Heart left ventricle (tissue), 16 donors: ENCODE measurements at regions not wholly inside any gene's neighbourhood (a gene's known extent, or its start where the extent isn't known, plus 50 kb on each side); places are given as distances from the start of the nearest gene placed in this dataset.

ENCODE experiments used
- ATAC-seq, 4 donors: fragments of 200-7000 bp; cut with Tn5 transposase; one replicate each; pipeline ENCODE4 v1.9.1; 2020 to 2022; ENCODE audit warnings: moderate library complexity in 4 of 4, mild to moderate bottlenecking in 3 of 4, moderate number of reproducible peaks in 1 of 4
- DNase-seq, 5 donors: peaks; one replicate each; pipeline ENCODE4 v3.0.0-alpha.2; 2020
- H3K27ac ChIP-seq, 12 donors: fragments of 200-600 bp; sonication (generic) in 4 of 12; one replicate each; pipeline versions ENCODE4 v1.5.0 to v1.8.0; 2016 to 2022; ENCODE audit warnings: mild to moderate bottlenecking in 2 of 12
- H3K27me3 ChIP-seq, 9 donors: fragments of 200-600 bp; sonication (generic) in 2 of 9; one replicate each; pipeline versions ENCODE4 v1.5.1 to v1.8.0; 2016 to 2022; ENCODE audit warnings: mild to moderate bottlenecking in 3 of 9
- H3K36me3 ChIP-seq, 9 donors: fragments of 200-600 bp; sonication (generic) in 2 of 9; one replicate each; pipeline versions ENCODE4 v1.5.0 to v1.8.0; 2018 to 2022; ENCODE audit warnings: mild to moderate bottlenecking in 2 of 9
- H3K4me1 ChIP-seq, 12 donors: fragments of 200-600 bp; sonication (generic) in 4 of 12; one replicate each; pipeline versions ENCODE4 v1.5.0 to v1.8.0; 2016 to 2022; ENCODE audit warnings: mild to moderate bottlenecking in 3 of 12
- H3K4me3 ChIP-seq, 12 donors: fragments of 200-600 bp; sonication (generic) in 4 of 12; one replicate each; pipeline versions ENCODE4 v1.5.0 to v1.8.0; 2017 to 2022; ENCODE audit warnings: mild to moderate bottlenecking in 9 of 12, moderate library complexity in 4 of 12
- H3K9me3 ChIP-seq, 12 donors: fragments of 200-600 bp; sonication (generic) in 4 of 12; one replicate each; pipeline versions ENCODE4 v1.5.0 to v1.8.0; 2016 to 2022; ENCODE audit warnings: mild to moderate bottlenecking in 1 of 12
- CTCF ChIP-seq, 12 donors: fragments of 200-600 bp; sonication (generic) in 4 of 12; IDR thresholded peaks; one replicate each; pipeline versions ENCODE4 v1.5.0 to v1.8.0; 2018 to 2022; ENCODE audit warnings: antibody characterized with exemption in 12 of 12, mild to moderate bottlenecking in 5 of 12
- POLR2A ChIP-seq, 2 donors: fragments of 450-650 bp; IDR thresholded peaks; one replicate each; pipeline ENCODE4 v1.6.1; 2017; ENCODE audit warnings: antibody characterized with exemption in 2 of 2, mild to moderate bottlenecking in 2 of 2, moderate library complexity in 2 of 2
- WGBS, 4 donors: extraction: QIAGEN DNeasy Blood & Tissue Kit in 2 of 4; methylation state at CpG; one replicate each; pipeline versions ENCODE4 v1.1.5 to v1.1.7; 2013 to 2018; 5-methylcytosine and 5-hydroxymethylcytosine counted together
- intact Hi-C, 10 donors: fragments of 100-400 bp; cut with DNase I; formaldehyde crosslinking; loops; one replicate each; pipeline versions ENCODE4 v1.11.1 to v1.14.2; 2022
- donor health status: ischemic (EF 13 %, LVEDD 7.1; RV severe dilation, severe dysfunction).
- donor health status: healthy with polysubstance abuse.
- donor health status: DM: no; HTN: yes; CAD: no.
- donor health status: DM: no; HTN: no; CAD: no.
- donor health status: ischemic (EF 25% LVEDD 6.9; RV normal size, moderate dysfunction).
- donor health status: ischemic (EF 25% LVEDD 5.7; RV mildly dilated, moderate dysfunction).
- donor health status: healthy.
- donor health status: DM: yes; HTN: yes; CAD: no.
- donor health status: ischemic (EF 35%, LVEDD 5.7; RV mildly dilated, moderate dysfunction).
- donor health status: nonischemic (EF 11% LVEDD 7.7; RV severe dilation, severe dysfunction).
- donor health status: DM: yes; HTN: yes; CAD: no.
- donor health status: PGD.
- donor health status: ischemic (EF 29% LVEDD 5.4; RV normal size, mild dysfunction).
- donor health status: nonischemic (EF 23%, LVEDD 6.1; RV moderate dilation, normal function).

- 70 to 74% (median 73%) methylated on average over 4 of the region's 4 CpGs for WGBS, 4 donors
- H3K4me1 ChIP-seq, result no peaks in the 10 kb centered on the region
- H3K9me3 ChIP-seq, result no peaks in the 10 kb centered on the region
- no peak for ATAC-seq
- H3K36me3 ChIP-seq, result no peaks in the 10 kb centered on the region
- TF ChIP-seq CTCF (IDR thresholded peaks at IDR 0.05) (no peak), POLR2A (IDR thresholded peaks at IDR 0.05) (no peak)
- intact Hi-C loops, result no loop called here
- DNase-seq, result no peak
- no peak overlapping the region for H3K4me3 ChIP-seq
- H3K27ac ChIP-seq, result no peak overlapping the region
- H3K27me3 ChIP-seq, result peaks cover 0 to 8% (median 0%) of the 10 kb centered on the region in 9 donors
Observed at GRCh38 chr13:29952245-29952644, 101.8 kb upstream of the UBL3 start.

- Histone ChIP-seq H3K27ac (no peak overlapping the region), H3K27me3 (peaks cover 0 to 8% (median 0%) of the 10 kb centered on the region in 9 donors), H3K4me3 (no peak overlapping the region), H3K4me1 (no peaks in the 10 kb centered on the region), H3K36me3 (no peaks in the 10 kb centered on the region), H3K9me3 (no peaks in the 10 kb centered on the region)
- DNase-seq (no peak), ATAC-seq (no peak)
- no peak for TF ChIP-seq POLR2A (IDR thresholded peaks at IDR 0.05)
- no peak for TF ChIP-seq CTCF (IDR thresholded peaks at IDR 0.05)
- 74 to 88% (median 82%) methylated on average over 8 of the region's 8 CpGs for WGBS, 4 donors
- intact Hi-C loops, result no loop called here
Observed at GRCh38 chr13:29948791-29949190, 98.4 kb upstream of the UBL3 start.

DNA sequence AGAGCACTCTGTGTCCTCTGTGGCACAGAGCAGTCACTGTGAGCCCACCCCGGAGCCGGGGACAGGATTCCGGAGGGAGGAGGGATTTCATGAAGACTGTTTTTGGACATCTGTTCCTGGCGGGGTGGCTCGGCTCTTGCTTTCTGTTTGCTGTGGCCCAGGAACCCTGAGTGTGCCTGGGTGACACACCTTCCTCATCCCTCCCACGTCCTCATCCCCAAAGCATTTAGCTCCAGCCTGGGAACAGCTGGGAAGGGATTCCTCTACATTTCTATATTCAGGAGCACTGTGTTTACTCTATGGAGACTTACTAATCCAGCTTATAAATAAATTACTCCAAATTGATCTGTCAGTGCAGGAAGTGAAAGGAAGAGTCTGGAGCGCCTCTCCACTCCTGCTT is 97.8 kb upstream of the UBL3 start:
- DNase-seq (no peak), ATAC-seq (no peak)
- 36 to 56% (median 55%) methylated on average over 7 of the region's 7 CpGs for WGBS, 4 donors
- intact Hi-C loops, result no loop called here
- TF ChIP-seq CTCF (IDR thresholded peaks at IDR 0.05), result no peak
- TF ChIP-seq POLR2A (IDR thresholded peaks at IDR 0.05), result no peak
- H3K27me3 ChIP-seq, result peaks cover 0 to 8% (median 0%) of the 10 kb centered on the region in 9 donors
- no peak overlapping the region for H3K4me3 ChIP-seq
- H3K27ac ChIP-seq, result no peak overlapping the region
- H3K4me1 ChIP-seq, result no peaks in the 10 kb centered on the region
- H3K36me3 ChIP-seq, result no peaks in the 10 kb centered on the region
- no peaks in the 10 kb centered on the region for H3K9me3 ChIP-seq

DNA sequence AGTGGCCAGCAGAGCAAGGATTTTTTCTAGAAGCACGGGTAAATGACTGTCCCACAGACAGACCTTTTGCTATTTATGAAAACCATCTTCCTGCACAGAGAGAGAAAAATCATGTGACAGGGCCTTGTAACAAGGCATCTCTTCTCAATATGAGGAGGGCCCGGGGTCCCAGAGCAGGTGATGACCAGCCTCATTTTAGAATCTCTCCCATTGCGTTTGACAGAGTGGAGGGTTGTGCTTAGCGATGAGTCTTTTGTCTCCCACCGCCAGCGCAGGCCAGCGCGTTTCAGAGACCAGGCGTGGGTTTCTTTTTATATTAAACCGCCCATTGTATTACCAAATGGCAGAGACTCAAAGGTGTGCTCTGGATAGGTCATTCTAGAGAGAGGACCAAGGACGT is 97.4 kb upstream of the UBL3 start:
- ATAC-seq, result no peak
- 87 to 92% (median 91%) methylated on average over 11 of the region's 11 CpGs for WGBS, 4 donors
- no peak overlapping the region for H3K27ac ChIP-seq
- no peaks in the 10 kb centered on the region for H3K4me1 ChIP-seq
- H3K9me3 ChIP-seq, result no peaks in the 10 kb centered on the region
- H3K4me3 ChIP-seq, result no peak overlapping the region
- TF ChIP-seq POLR2A (IDR thresholded peaks at IDR 0.05) (no peak), CTCF (IDR thresholded peaks at IDR 0.05) (no peak)
- intact Hi-C loops, result no loop called here
- peaks cover 0 to 8% (median 0%) of the 10 kb centered on the region in 9 donors for H3K27me3 ChIP-seq
- no peaks in the 10 kb centered on the region for H3K36me3 ChIP-seq
- no peak for DNase-seq
